HG03442 (cell line): ENCODE measurements at regions not wholly inside any gene's neighbourhood (a gene's known extent, or its start where the extent isn't known, plus 50 kb on each side); places are given as distances from the start of the nearest gene placed in this dataset.
"Not testable (repeated sequence)": the region's sequence is repeated elsewhere in the genome, so short reads cannot be mapped to it uniquely, and the experiment has no call there.

Experiments
- ATAC-seq: cut with Tn5 transposase; IDR thresholded peaks from one replicate; pipeline ENCODE4 v1.9.1; 2021; ENCODE audit warnings: mild to moderate bottlenecking, moderate library complexity; ENCODE audit not compliant: unreplicated experiment

- no peak for ATAC-seq
Observed at GRCh38 chr15:93384886-93385285, 295.9 kb upstream of the RGMA start.

- ATAC-seq: no peak
Observed at GRCh38 chr15:93382200-93382820, 293.3 kb upstream of the RGMA start.

- ATAC-seq: no peak
Observed at GRCh38 chr15:93378558-93378957, 289.5 kb upstream of the RGMA start.

GRCh38 chr15:93372865-93373223 is 283.8 kb upstream of the RGMA start:
- ATAC-seq: no peak

- ATAC-seq: no peak
Observed at GRCh38 chr15:93372208-93372864, 283.3 kb upstream of the RGMA start.

GRCh38 chr15:93366387-93367100 is 277.5 kb upstream of the RGMA start:
- no peak for ATAC-seq

- no peak for ATAC-seq
Observed at GRCh38 chr15:93362821-93363220, 273.8 kb upstream of the RGMA start.

GRCh38 chr15:93362203-93362602 is 273.2 kb upstream of the RGMA start:
- no peak for ATAC-seq

GRCh38 chr15:93361703-93362102 is 272.7 kb upstream of the RGMA start:
- ATAC-seq: no peak

GRCh38 chr15:93360976-93361375 is 272.0 kb upstream of the RGMA start:
- no peak for ATAC-seq

GRCh38 chr15:93360318-93360717 is 271.3 kb upstream of the RGMA start:
- ATAC-seq: no peak

GRCh38 chr15:93359425-93360131 is 270.6 kb upstream of the RGMA start:
- ATAC-seq: no peak

GRCh38 chr15:93359060-93359408 is 270.0 kb upstream of the RGMA start:
- ATAC-seq: no peak

GRCh38 chr15:93358166-93359059 is 269.4 kb upstream of the RGMA start:
- ATAC-seq: no peak

- no peak for ATAC-seq
Observed at GRCh38 chr15:93348711-93349545, 259.9 kb upstream of the RGMA start.

- ATAC-seq: no peak
Observed at GRCh38 chr15:93347986-93348385, 259.0 kb upstream of the RGMA start.

- no peak for ATAC-seq
Observed at GRCh38 chr15:93345981-93346380, 257.0 kb upstream of the RGMA start.

GRCh38 chr15:93343402-93343801 is 254.4 kb upstream of the RGMA start:
- not testable (repeated sequence) for ATAC-seq

- ATAC-seq: no peak
Observed at GRCh38 chr15:93341164-93341563, 252.2 kb upstream of the RGMA start.

GRCh38 chr15:93340406-93340805 is 251.4 kb upstream of the RGMA start:
- ATAC-seq: no peak
